HL-60 (cell line): ENCODE measurements at regions not wholly inside any gene's neighbourhood (a gene's known extent, or its start where the extent isn't known, plus 50 kb on each side); places are given as distances from the start of the nearest gene placed in this dataset.

Experiments used
- CTCF ChIP-seq: IDR thresholded peaks from one replicate; pipeline ENCODE4 v1.5.1; 2011; ENCODE audit warnings: low read length, control low read depth, inconsistent platforms; ENCODE audit not compliant: insufficient read depth
- POLR2AphosphoS5 ChIP-seq: IDR thresholded peaks from 2 replicates; pipeline ENCODE4 v1.6.1; 2012; ENCODE audit warnings: low read depth

GRCh38 chr15:36335224-36335623, 244.2 kb upstream of the CDIN1 start:
- no peak for TF ChIP-seq CTCF
- no peak for TF ChIP-seq POLR2AphosphoS5
